ENCODE measurements at regions not wholly inside any gene's neighbourhood (a gene's known extent, or its start where the extent isn't known, plus 50 kb on each side); places are given as distances from the start of the nearest gene placed in this dataset.

- DNase-seq (ENCODE audit: extremely low read depth in 1 of 4, low spot score in 3 of 4) (no peak), ATAC-seq (no peak), FAIRE-seq (no peak)
- no peaks in the 10 kb centered on the region for H3K79me2 ChIP-seq (ENCODE audit: control insufficient read depth, insufficient read depth, low read length)
- in situ Hi-C loops (cut with MboI) (no loop called here), intact Hi-C loops (cut with micrococcal nuclease) (no loop called here)
- no peaks in the 10 kb centered on the region for H3K27me3 ChIP-seq (ENCODE audit: control insufficient read depth in 2 of 2, insufficient read depth in 2 of 2, low read length in 2 of 2)
- H2AFZ ChIP-seq (ENCODE audit: low read depth, low read length) = peak overlapping the region; percentile 71; the same call in 1 of the 2 replicates
- H3K4me2 ChIP-seq (ENCODE audit: insufficient read depth, low read length) = no peak overlapping the region; the same call in 1 of the 2 replicates
- H3K9ac ChIP-seq (ENCODE audit: insufficient read depth in 1 of 2, low read depth in 2 of 2, low read length in 2 of 2) = no peak overlapping the region
- H3K4me3 ChIP-seq = no peak overlapping the region
- no peaks in the 10 kb centered on the region for H3K36me3 ChIP-seq (ENCODE audit: control insufficient read depth, insufficient read depth, low read length)
- no peaks in the 10 kb centered on the region for H4K20me1 ChIP-seq (replicated peaks; ENCODE audit: control insufficient read depth, insufficient read depth, low read length)
- no TSS peak for BruUV-seq (replicated peaks)
- peak overlapping the region; percentile 74; the same call in 2 of the 3 replicates for H3K27ac ChIP-seq (ENCODE audit: extremely low read depth, low read depth, low read length)
- POLR2A ChIA-PET = interaction anchor here (0.6 to 1.1 kb wide), 2 partner anchors 12 to 372 kb away, joined by 4 read pairs; no protein-coding TSS in a partner anchor
- H3K9me3 ChIP-seq (replicated peaks; ENCODE audit: control insufficient read depth, insufficient read depth, low read depth, low read length) = no peaks in the 10 kb centered on the region; the same call in 1 of the 2 replicates
- CTCF ChIA-PET (ENCODE audit: low intra/inter-chr PET ratio) = no interaction called here
- H3K9me1 ChIP-seq (ENCODE audit: control insufficient read depth, insufficient read depth, low read length) = no peaks in the 10 kb centered on the region
- peaks cover 14 to 41% of the 10 kb centered on the region in 2 experiments for H3K4me1 ChIP-seq (replicated peaks in 1 of 2; ENCODE audit: control insufficient read depth in 2 of 2, insufficient read depth in 2 of 2, low read length in 2 of 2)
- TF ChIP-seq ZNF311 (CRISPR knock-in tag; IDR thresholded peaks at IDR 0.05) = no peak
- TF ChIP-seq BRF2 (IDR thresholded peaks at IDR 0.05; ENCODE audit: borderline replicate concordance, insufficient read depth, insufficient read length) = no peak
- peak; percentile 80 for TF ChIP-seq NFRKB (IDR thresholded peaks at IDR 0.05; ENCODE audit: low read depth)
- TF ChIP-seq, protein P1, sequence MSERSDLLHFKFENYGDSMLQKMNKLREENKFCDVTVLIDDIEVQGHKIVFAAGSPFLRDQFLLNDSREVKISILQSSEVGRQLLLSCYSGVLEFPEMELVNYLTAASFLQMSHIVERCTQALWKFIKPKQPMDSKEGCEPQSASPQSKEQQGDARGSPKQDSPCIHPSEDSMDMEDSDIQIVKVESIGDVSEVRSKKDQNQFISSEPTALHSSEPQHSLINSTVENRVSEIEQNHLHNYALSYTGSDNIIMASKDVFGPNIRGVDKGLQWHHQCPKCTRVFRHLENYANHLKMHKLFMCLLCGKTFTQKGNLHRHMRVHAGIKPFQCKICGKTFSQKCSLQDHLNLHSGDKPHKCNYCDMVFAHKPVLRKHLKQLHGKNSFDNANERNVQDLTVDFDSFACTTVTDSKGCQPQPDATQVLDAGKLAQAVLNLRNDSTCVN (CRISPR knock-in tag; IDR thresholded peaks at IDR 0.05) = 0 out of 2 replicates have a peak, but pooled peaks have one; percentile 42
- TF ChIP-seq ZBTB2 (IDR thresholded peaks at IDR 0.05) = 0 out of 2 replicates have a peak, but pooled peaks have one; percentile 25
- no peak for TF ChIP-seq GABPB2 (CRISPR knock-in tag; conservative IDR thresholded peaks at IDR 0.05)
- TF ChIP-seq HLTF (IDR thresholded peaks at IDR 0.05) = peak; percentile 63; the same call in 1 of the 2 replicates
- no peak for TF ChIP-seq WHSC1 (IDR thresholded peaks at IDR 0.05; ENCODE audit: low read length)
- 0 out of 2 replicates have a peak, but pooled peaks have one; percentile 57 for TF ChIP-seq THRAP3 (IDR thresholded peaks at IDR 0.05; ENCODE audit: borderline replicate concordance)
- 0 out of 2 replicates have a peak, but pooled peaks have one; percentile 6 for TF ChIP-seq ARID2 (IDR thresholded peaks at IDR 0.05)
- no peak for TF ChIP-seq SRF (CRISPR knock-in tag; IDR thresholded peaks at IDR 0.05)
- TF ChIP-seq ZNF512 (tag; IDR thresholded peaks at IDR 0.05) = peak; percentile 99
- TF ChIP-seq ZNF282 (CRISPR knock-in tag; IDR thresholded peaks at IDR 0.05) = no peak
- TF ChIP-seq RFX5 (IDR thresholded peaks at IDR 0.05; ENCODE audit: low read depth, low read length) = no peak
- no peak for TF ChIP-seq XRCC4 (IDR thresholded peaks at IDR 0.05; ENCODE audit: extremely low read depth, insufficient read depth, insufficient read length)
- peak; percentile 18 for TF ChIP-seq ARHGAP35 (IDR thresholded peaks at IDR 0.05; ENCODE audit: partially characterized antibody)
- no peak for TF ChIP-seq SMARCA4 (IDR thresholded peaks at IDR 0.05)
- TF ChIP-seq RAD21 (CRISPR knock-in tag; conservative IDR thresholded peaks at IDR 0.05 in 1 of 2, IDR thresholded peaks at IDR 0.05 in 1 of 2) = no peak
- TF ChIP-seq NR2C1 (IDR thresholded peaks at IDR 0.05) = no peak
- TF ChIP-seq NR2C1 (tag; IDR thresholded peaks at IDR 0.05) = no peak
These were observed 200.4 kb upstream of the SSTR4 start for GRCh38 chr20:22834651-22835256.

Measured in K562 (cell line).